ENCODE measurements at regions not wholly inside any gene's neighbourhood (a gene's known extent, or its start where the extent isn't known, plus 50 kb on each side); places are given as distances from the start of the nearest gene placed in this dataset.

DNA sequence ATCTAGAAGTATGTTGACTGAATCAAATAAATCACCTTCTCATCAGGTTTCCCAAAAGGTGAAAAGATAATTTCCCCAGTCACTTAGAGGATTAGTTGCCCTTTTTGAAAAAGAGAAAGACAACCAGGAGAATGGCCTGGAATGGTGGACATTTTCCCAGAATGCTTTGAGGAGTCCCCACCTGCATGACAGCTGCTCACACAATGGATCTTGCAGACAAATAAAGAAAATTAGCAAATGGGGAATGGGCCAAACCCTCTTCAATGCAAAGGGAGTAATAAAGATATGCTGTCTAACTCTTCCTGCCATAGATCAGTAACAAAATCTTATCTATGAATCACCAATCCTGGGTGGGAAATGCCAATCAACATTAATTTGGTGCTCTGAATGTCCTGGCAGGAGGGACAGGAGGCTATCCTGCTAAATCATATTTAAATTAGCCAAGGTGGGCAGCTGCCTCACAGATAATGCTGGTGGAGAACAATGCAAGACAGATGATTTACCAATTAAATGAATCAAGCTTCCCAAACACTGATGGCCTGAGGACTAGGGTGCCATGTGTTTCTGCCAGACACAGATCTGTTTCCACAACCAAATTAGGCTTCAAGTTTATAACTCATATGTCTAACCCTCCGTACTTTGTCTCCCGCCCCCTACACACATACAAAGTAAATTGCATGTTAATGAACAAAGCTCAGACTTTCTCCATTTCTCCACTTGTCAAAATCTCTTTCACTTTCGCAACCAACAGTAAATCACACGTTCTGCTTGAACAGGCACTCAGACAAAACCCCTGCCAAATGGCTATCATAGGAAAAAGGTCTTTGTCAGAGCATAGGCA lies 488.0 kb upstream of the PLXNA2 start:
- no peak for TF ChIP-seq REST (IDR thresholded peaks at IDR 0.05; ENCODE audit: low read depth)
- TF ChIP-seq MAX (IDR thresholded peaks at IDR 0.05): no peak
- no peak for TF ChIP-seq CEBPB (IDR thresholded peaks at IDR 0.05)
- TF ChIP-seq RAD21 (IDR thresholded peaks at IDR 0.05; ENCODE audit: low read depth): no peak
- TF ChIP-seq ZBTB7A (IDR thresholded peaks at IDR 0.05; ENCODE audit: low read depth): no peak
- TF ChIP-seq EP300 (IDR thresholded peaks at IDR 0.05; ENCODE audit: borderline replicate concordance): no peak
- TF ChIP-seq TEAD4 (IDR thresholded peaks at IDR 0.05): no peak
- no peak for TF ChIP-seq CREB1 (IDR thresholded peaks at IDR 0.05; ENCODE audit: low read depth)
- no peak for TF ChIP-seq FOXM1 (IDR thresholded peaks at IDR 0.05; ENCODE audit: borderline replicate concordance, low read depth)
- no peak for TF ChIP-seq TAF1 (IDR thresholded peaks at IDR 0.05; ENCODE audit: low read depth)
- TF ChIP-seq YY1 (IDR thresholded peaks at IDR 0.05; ENCODE audit: low read depth): no peak
- no peak for TF ChIP-seq NFIC (IDR thresholded peaks at IDR 0.05)

DNA sequence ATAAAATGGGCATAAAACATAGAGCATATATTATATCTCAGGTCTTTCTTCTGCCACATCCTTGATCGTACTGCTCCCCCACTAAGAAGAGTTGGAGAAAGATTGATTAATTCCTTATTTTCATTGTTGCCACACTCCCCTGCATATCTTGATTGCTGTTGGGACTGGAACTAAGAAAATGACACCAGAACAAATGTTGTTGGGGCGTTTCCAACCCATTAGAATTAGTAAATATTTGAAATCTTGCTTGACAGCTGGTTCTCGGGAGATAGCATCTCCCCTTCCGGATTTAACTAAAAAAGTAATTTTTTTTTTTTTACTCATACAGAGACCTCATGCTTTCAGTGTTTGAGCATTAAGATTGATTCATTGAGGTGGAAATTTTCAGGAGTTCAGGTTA lies 493.0 kb upstream of the PLXNA2 start:
- TF ChIP-seq TAF1 (IDR thresholded peaks at IDR 0.05; ENCODE audit: low read depth) (no peak), MAX (IDR thresholded peaks at IDR 0.05) (no peak), YY1 (IDR thresholded peaks at IDR 0.05; ENCODE audit: low read depth) (no peak), ZBTB7A (IDR thresholded peaks at IDR 0.05; ENCODE audit: low read depth) (no peak), TEAD4 (IDR thresholded peaks at IDR 0.05) (no peak), TCF12 (IDR thresholded peaks at IDR 0.05; ENCODE audit: low read depth) (no peak), RAD21 (IDR thresholded peaks at IDR 0.05; ENCODE audit: low read depth) (no peak), EGR1 (IDR thresholded peaks at IDR 0.05) (no peak), REST (IDR thresholded peaks at IDR 0.05; ENCODE audit: low read depth) (no peak), CEBPB (IDR thresholded peaks at IDR 0.05) (no peak), EP300 (IDR thresholded peaks at IDR 0.05; ENCODE audit: borderline replicate concordance) (no peak)
- TF ChIP-seq, protein P1, sequence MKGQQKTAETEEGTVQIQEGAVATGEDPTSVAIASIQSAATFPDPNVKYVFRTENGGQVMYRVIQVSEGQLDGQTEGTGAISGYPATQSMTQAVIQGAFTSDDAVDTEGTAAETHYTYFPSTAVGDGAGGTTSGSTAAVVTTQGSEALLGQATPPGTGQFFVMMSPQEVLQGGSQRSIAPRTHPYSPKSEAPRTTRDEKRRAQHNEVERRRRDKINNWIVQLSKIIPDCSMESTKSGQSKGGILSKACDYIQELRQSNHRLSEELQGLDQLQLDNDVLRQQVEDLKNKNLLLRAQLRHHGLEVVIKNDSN (IDR thresholded peaks at IDR 0.05): no peak

DNA sequence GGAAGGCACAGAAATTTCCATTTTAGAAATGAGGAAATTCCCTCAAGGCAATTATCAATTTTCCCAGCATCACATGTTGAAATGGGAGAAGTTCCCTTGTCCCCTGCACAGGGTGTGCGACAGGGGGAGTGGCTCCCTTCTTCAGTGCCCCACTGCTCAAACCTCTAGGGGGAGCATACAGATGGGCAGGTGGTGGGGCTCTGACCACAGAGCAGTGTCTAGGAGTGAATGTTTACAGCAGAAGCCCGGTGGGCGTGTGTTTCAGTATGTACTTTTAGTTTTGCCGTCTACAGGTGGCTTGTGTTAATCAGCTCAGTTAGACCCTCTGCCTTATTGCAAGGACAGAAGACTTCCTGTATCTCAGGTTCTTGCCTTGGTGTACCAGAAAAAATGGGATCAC lies 493.7 kb upstream of the PLXNA2 start:
- TF ChIP-seq CEBPB (IDR thresholded peaks at IDR 0.05) (no peak), TCF12 (IDR thresholded peaks at IDR 0.05; ENCODE audit: low read depth) (no peak), FOXM1 (IDR thresholded peaks at IDR 0.05; ENCODE audit: borderline replicate concordance, low read depth) (no peak), NFIC (IDR thresholded peaks at IDR 0.05) (no peak), EP300 (IDR thresholded peaks at IDR 0.05; ENCODE audit: borderline replicate concordance) (no peak), CREB1 (IDR thresholded peaks at IDR 0.05; ENCODE audit: low read depth) (no peak), TEAD4 (IDR thresholded peaks at IDR 0.05) (no peak), YY1 (IDR thresholded peaks at IDR 0.05; ENCODE audit: low read depth) (no peak), EGR1 (IDR thresholded peaks at IDR 0.05) (no peak), ZBTB7A (IDR thresholded peaks at IDR 0.05; ENCODE audit: low read depth) (no peak), MAX (IDR thresholded peaks at IDR 0.05) (no peak), RAD21 (IDR thresholded peaks at IDR 0.05; ENCODE audit: low read depth) (no peak), REST (IDR thresholded peaks at IDR 0.05; ENCODE audit: low read depth) (no peak)
- TF ChIP-seq, protein P1 (IDR thresholded peaks at IDR 0.05): no peak

- TF ChIP-seq CREB1 (IDR thresholded peaks at IDR 0.05; ENCODE audit: low read depth) (no peak), YY1 (IDR thresholded peaks at IDR 0.05; ENCODE audit: low read depth) (no peak), RAD21 (IDR thresholded peaks at IDR 0.05; ENCODE audit: low read depth) (no peak), FOXM1 (IDR thresholded peaks at IDR 0.05; ENCODE audit: borderline replicate concordance, low read depth) (no peak), MAX (IDR thresholded peaks at IDR 0.05) (no peak), EP300 (IDR thresholded peaks at IDR 0.05; ENCODE audit: borderline replicate concordance) (no peak), EGR1 (IDR thresholded peaks at IDR 0.05) (no peak), TEAD4 (IDR thresholded peaks at IDR 0.05) (no peak), ZBTB7A (IDR thresholded peaks at IDR 0.05; ENCODE audit: low read depth) (no peak), TCF12 (IDR thresholded peaks at IDR 0.05; ENCODE audit: low read depth) (no peak), REST (IDR thresholded peaks at IDR 0.05; ENCODE audit: low read depth) (no peak), TAF1 (IDR thresholded peaks at IDR 0.05; ENCODE audit: low read depth) (no peak)
- TF ChIP-seq, protein P1 (IDR thresholded peaks at IDR 0.05): no peak
Measured at GRCh38 chr1:208741296-208741695, 497.1 kb upstream of the PLXNA2 start.

All from Ishikawa (cell line).